Small intestine (tissue), 7 donors: ENCODE measurements at regions not wholly inside any gene's neighbourhood (a gene's known extent, or its start where the extent isn't known, plus 50 kb on each side); places are given as distances from the start of the nearest gene placed in this dataset.

Source experiments
- DNase-seq, 2 donors: peaks; one replicate each; pipeline versions ENCODE4 v3.0.0 to v3.0.0-alpha.2; 2013
- FAIRE-seq: peaks from 2 replicates; lab custom pipeline; 2012; peaks lifted over from hg19 to GRCh38; lab: Jason Lieb, UNC
- H3K27ac ChIP-seq, 3 donors: one replicate each; pipeline ENCODE4 v1.5.1; 2013; ENCODE audit warnings: low read length in 2 of 3, mild to moderate bottlenecking in 2 of 3, control low read depth in 1 of 3, inconsistent platforms in 1 of 3, low read depth in 1 of 3, moderate library complexity in 1 of 3
- H3K27me3 ChIP-seq, 3 donors: one replicate each; pipeline ENCODE4 v1.6.1; 2013; ENCODE audit warnings: low read length in 3 of 3, inconsistent platforms in 1 of 3; ENCODE audit not compliant: control insufficient read depth in 3 of 3, insufficient read depth in 3 of 3
- H3K36me3 ChIP-seq, 3 donors: one replicate each; pipeline ENCODE4 v1.6.1; 2013; ENCODE audit warnings: low read length in 3 of 3, inconsistent platforms in 1 of 3, low read depth in 1 of 3, mild to moderate bottlenecking in 1 of 3, moderate library complexity in 1 of 3; ENCODE audit not compliant: control insufficient read depth in 3 of 3, insufficient read depth in 2 of 3
- H3K4me1 ChIP-seq, 3 donors: one replicate each; pipeline ENCODE4 v1.6.1; 2013; ENCODE audit warnings: low read length in 2 of 3, inconsistent platforms in 1 of 3, low read depth in 1 of 3, mild to moderate bottlenecking in 1 of 3, moderate library complexity in 1 of 3; ENCODE audit not compliant: control insufficient read depth in 3 of 3, insufficient read depth in 2 of 3
- H3K4me3 ChIP-seq, 3 donors: one replicate each; pipeline ENCODE4 v1.5.1; 2013; ENCODE audit warnings: low read length in 3 of 3, control low read depth in 1 of 3, inconsistent platforms in 1 of 3, low read depth in 1 of 3, mild to moderate bottlenecking in 1 of 3, moderate library complexity in 1 of 3
- H3K9me3 ChIP-seq, 2 donors: one replicate each; pipeline ENCODE4 v1.6.1; 2013; ENCODE audit warnings: low read depth in 1 of 2, low read length in 1 of 2; ENCODE audit not compliant: control insufficient read depth in 2 of 2, insufficient read depth in 1 of 2
- WGBS, 3 donors: extraction: QIAGEN DNeasy Blood & Tissue Kit; methylation state at CpG; one replicate each; pipeline ENCODE4 v1.1.7; 2013; 5-methylcytosine and 5-hydroxymethylcytosine counted together
- donor health status: healthy with polysubstance abuse.
- donor health status: control.
- donor health status: control.
- donor health status: Bipolar disorder and iron deficiency.
- donor health status: healthy.

GRCh38 chr5:144979516-144980264 lies 809.0 kb downstream of the KCTD16 start:
- no peak for FAIRE-seq
- WGBS, 3 donors: 48 to 65% (median 49%) methylated on average over 2 of the region's 2 CpGs

DNA sequence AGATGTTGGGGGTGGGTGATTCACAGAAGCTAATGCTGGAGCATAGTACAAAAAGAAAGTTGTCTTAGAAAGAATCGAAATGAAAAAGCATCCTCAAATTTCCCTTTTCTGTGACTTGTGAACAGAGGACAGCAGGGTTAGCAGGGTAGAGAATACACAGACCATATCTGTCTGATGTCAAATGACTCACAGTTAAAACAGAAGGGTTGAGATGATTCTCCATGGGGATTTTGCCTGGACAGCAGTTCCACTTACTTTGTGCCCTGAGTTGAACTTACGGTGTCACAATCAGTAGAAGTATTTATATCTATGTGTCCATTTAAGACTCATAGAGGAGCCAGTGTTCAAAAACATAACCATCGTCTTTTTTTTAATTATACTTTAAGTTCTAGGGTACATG lies 801.6 kb downstream of the KCTD16 start:
- H3K27ac ChIP-seq: no peak overlapping the region
- no peaks in the 10 kb centered on the region for H3K36me3 ChIP-seq
- 81 to 88% (median 88%) methylated on average over 3 of the region's 3 CpGs for WGBS, 3 donors
- peaks cover 0 to 6% of the 10 kb centered on the region in 2 donors for H3K9me3 ChIP-seq
- FAIRE-seq: no peak
- H3K4me1 ChIP-seq: no peaks in the 10 kb centered on the region
- no peak overlapping the region for H3K4me3 ChIP-seq
- DNase-seq: no peak
- H3K27me3 ChIP-seq: no peaks in the 10 kb centered on the region

More at GRCh38 chr5:144979516-144980264, 809.0 kb downstream of the KCTD16 start:
- peaks cover 0 to 6% of the 10 kb centered on the region in 2 donors for H3K9me3 ChIP-seq
- no peak overlapping the region for H3K27ac ChIP-seq
- H3K4me3 ChIP-seq: no peak overlapping the region
- H3K4me1 ChIP-seq: no peaks in the 10 kb centered on the region
- H3K27me3 ChIP-seq: no peaks in the 10 kb centered on the region
- no peak for DNase-seq
- no peaks in the 10 kb centered on the region for H3K36me3 ChIP-seq

DNA sequence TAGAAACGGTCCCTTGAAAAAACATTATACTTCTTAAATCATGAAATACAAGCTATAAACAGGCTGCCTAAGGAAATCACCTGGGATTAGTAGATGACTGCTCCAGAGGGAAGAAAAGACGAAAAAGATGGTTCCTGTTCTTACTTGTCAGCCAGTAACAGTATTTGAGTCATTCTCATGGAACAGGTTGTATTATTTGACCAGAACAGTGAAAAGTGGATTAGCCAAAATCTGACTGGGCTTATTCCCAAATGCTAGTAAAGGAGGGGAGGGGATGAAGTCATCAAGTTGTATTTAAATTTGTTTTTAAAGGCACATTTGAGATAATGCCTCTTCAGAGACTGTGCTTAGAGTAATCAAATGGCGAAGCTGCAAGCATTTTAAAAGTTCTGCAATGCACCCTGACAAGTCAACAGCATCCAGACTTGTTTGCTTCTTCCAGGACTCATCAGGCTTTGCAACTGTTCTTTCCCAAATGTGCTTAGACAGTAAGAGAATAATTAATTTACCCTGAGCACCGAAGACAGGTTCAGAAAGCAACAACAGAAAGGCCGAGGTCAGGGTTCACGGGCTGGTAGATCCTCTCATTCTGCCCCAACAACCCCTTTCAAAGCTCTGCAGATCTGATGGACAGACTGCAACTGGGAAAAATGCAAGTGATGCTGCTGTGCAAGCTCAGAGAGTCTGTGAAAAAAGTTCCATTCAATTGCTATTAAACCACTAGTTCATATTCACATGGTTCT lies 800.6 kb downstream of the KCTD16 start:
- H3K36me3 ChIP-seq: no peaks in the 10 kb centered on the region
- H3K27ac ChIP-seq: no peak overlapping the region
- H3K4me3 ChIP-seq: no peak overlapping the region
- WGBS, 3 donors: 56 to 71% (median 68%) methylated on average over 6 of the region's 6 CpGs
- DNase-seq: no peak
- H3K9me3 ChIP-seq: peaks cover 0 to 6% of the 10 kb centered on the region in 2 donors
- H3K27me3 ChIP-seq: no peaks in the 10 kb centered on the region
- no peaks in the 10 kb centered on the region for H3K4me1 ChIP-seq
- no peak for FAIRE-seq

DNA sequence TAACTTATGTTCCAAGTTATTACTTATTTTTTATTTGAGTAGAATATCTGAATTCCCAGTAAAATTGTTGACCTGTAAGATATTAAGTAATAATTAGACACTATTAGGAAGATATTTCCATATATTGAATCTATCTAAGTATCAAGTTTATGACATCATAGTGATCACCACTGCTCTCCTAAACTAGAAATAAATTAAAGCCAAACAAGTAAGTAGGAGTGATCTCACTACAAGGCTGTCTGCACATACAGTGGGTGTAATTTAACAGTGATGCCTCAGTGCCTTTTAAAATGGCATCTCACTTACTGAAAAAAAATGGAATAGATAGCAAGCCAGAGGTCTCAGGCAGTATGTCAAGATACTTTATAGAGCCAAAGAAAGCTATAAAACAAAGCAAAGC lies 789.6 kb downstream of the KCTD16 start:
- no peak for FAIRE-seq
- H3K36me3 ChIP-seq: no peaks in the 10 kb centered on the region

DNA sequence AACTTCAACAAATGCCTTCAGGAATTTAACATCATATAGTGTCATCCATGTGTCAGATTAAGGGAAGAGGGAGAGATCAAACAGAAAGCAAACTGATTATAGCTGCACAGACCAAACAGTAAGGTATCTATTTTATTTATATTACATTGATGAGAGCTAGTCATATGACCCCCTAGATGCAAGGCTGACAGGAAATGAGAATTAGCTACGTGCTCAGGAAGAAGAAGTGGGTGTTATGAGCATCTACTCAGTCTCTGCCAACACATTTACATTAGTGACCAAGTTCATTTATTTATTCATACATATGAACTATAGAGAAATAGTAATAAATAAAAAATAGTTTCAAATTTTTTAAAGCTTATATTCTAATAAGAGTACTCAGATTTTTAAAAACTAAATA lies 787.3 kb downstream of the KCTD16 start:
- WGBS, 3 donors: 34 to 64% (median 42%) methylated on average over 1 of the region's 1 CpG
- no peaks in the 10 kb centered on the region for H3K4me1 ChIP-seq
- H3K4me3 ChIP-seq: no peak overlapping the region
- FAIRE-seq (no peak), DNase-seq (no peak)
- no peaks in the 10 kb centered on the region for H3K27me3 ChIP-seq
- H3K36me3 ChIP-seq: no peaks in the 10 kb centered on the region
- no peaks in the 10 kb centered on the region for H3K9me3 ChIP-seq
- no peak overlapping the region for H3K27ac ChIP-seq

More for the DNA sequence above, 789.6 kb downstream of the KCTD16 start:
- DNase-seq: no peak
- Histone ChIP-seq H3K4me3 (no peak overlapping the region), H3K27me3 (no peaks in the 10 kb centered on the region), H3K4me1 (no peaks in the 10 kb centered on the region), H3K9me3 (no peaks in the 10 kb centered on the region), H3K27ac (no peak overlapping the region)

DNA sequence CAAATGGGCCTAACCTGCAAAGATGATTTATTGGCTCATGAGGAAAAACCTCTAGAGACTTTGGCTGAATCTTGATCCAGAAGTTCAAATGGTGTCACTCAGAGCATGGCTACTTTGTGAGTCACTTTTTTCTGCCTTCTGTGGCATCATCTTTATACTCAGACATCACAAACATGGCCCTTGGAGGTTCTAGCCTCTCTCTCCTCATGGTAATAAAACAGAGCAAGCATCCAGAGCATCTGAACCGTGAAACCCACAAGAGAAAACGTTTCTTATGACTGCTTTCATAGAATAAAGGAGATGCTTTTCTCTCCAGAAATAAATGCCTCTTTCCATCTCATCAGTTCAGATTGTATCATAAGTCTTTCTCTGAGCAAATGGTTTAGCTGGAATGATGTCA lies 780.3 kb downstream of the KCTD16 start:
- H3K36me3 ChIP-seq: no peaks in the 10 kb centered on the region
- H3K4me3 ChIP-seq: no peak overlapping the region
- no peaks in the 10 kb centered on the region for H3K4me1 ChIP-seq
- WGBS, 3 donors: 58 to 74% (median 64%) methylated on average over 2 of the region's 2 CpGs
- DNase-seq: no peak
- no peaks in the 10 kb centered on the region for H3K9me3 ChIP-seq
- no peak for FAIRE-seq
- no peak overlapping the region for H3K27ac ChIP-seq
- H3K27me3 ChIP-seq: no peaks in the 10 kb centered on the region

DNA sequence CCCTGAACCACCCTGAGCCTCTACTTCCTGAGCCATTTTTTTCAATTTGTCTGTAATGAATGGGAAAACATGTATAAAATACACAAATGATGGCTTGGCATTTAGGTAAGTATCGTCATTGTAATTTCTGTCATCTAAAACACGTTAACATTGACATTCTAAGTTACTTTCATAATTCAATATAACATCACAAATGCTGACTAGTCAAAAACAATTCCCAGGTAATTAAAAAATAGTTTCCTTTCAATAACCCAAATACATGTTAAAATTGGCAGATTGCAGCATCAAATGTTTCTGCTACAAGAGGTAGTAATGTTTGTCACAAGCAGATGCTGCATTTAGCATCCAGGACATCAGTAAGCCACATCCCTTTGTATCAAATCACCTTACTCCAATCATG lies 776.4 kb downstream of the KCTD16 start:
- H3K4me3 ChIP-seq: no peak overlapping the region
- H3K36me3 ChIP-seq: no peaks in the 10 kb centered on the region
- no peaks in the 10 kb centered on the region for H3K27me3 ChIP-seq
- FAIRE-seq (no peak), DNase-seq (no peak)
- H3K27ac ChIP-seq: no peak overlapping the region
- no peaks in the 10 kb centered on the region for H3K4me1 ChIP-seq
- 77 to 87% (median 81%) methylated on average over 2 of the region's 2 CpGs for whole genome bisulfite sequencing, 3 donors
- H3K9me3 ChIP-seq: no peaks in the 10 kb centered on the region

DNA sequence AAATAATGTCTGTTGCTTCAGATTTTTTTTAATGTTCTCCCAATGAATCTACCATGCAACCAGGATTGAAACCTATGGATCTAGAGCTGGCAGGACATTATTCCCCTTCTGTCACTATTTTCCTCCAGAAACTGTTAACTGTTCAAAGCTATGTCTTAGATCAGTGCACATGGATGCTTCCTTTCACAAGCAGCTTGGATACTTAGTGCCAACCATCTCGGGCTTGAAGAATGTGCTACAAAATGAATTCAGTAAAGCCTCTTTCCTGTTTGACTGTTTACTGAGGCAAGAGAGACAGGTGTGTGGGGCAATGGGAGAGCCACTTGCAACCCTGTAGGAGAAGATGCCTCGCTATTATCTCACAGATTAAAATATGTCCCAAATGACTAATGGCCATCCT lies 774.8 kb downstream of the KCTD16 start:
- H3K36me3 ChIP-seq: no peaks in the 10 kb centered on the region
- H3K4me3 ChIP-seq: no peak overlapping the region
- H3K27ac ChIP-seq: no peak overlapping the region
- 62 to 68% (median 63%) methylated on average over 2 of the region's 2 CpGs for WGBS, 3 donors
- H3K27me3 ChIP-seq: no peaks in the 10 kb centered on the region
- H3K4me1 ChIP-seq: no peaks in the 10 kb centered on the region
- FAIRE-seq: no peak
- H3K9me3 ChIP-seq: no peaks in the 10 kb centered on the region
- DNase-seq: no peak
